Liver (tissue), 7 donors: ENCODE measurements at regions not wholly inside any gene's neighbourhood (a gene's known extent, or its start where the extent isn't known, plus 50 kb on each side); places are given as distances from the start of the nearest gene placed in this dataset.
A peak's percentile ranks its signal among the peaks of the same experiment; 100 is the strongest.

ENCODE experiments used
- DNase-seq: peaks from one replicate; pipeline ENCODE4 v3.0.0-alpha.2; 2017; ENCODE audit warnings: low spot score
- H3K27ac ChIP-seq, 2 donors: one replicate each; pipeline ENCODE4 v1.7.0; 2013; ENCODE audit warnings: inconsistent platforms in 2 of 2, low read length in 2 of 2, control low read depth in 1 of 2, low read depth in 1 of 2, mild to moderate bottlenecking in 1 of 2
- H3K27me3 ChIP-seq, 4 donors: one replicate each; pipeline versions ENCODE4 v1.6.1 to v1.7.0; 2013; ENCODE audit warnings: low read length in 3 of 4, inconsistent platforms in 1 of 4, mild to moderate bottlenecking in 1 of 4, moderate library complexity in 1 of 4; ENCODE audit not compliant: control insufficient read depth in 4 of 4, insufficient read depth in 4 of 4
- H3K36me3 ChIP-seq, 4 donors: one replicate each; pipeline versions ENCODE4 v1.6.1 to v1.7.0; 2013; ENCODE audit warnings: low read length in 3 of 4, mild to moderate bottlenecking in 3 of 4, low read depth in 1 of 4, moderate library complexity in 1 of 4; ENCODE audit not compliant: control insufficient read depth in 4 of 4, insufficient read depth in 3 of 4
- H3K4me1 ChIP-seq, 4 donors: one replicate each; pipeline versions ENCODE4 v1.6.1 to v1.7.0; 2013; ENCODE audit warnings: low read length in 3 of 4, mild to moderate bottlenecking in 3 of 4, moderate library complexity in 1 of 4; ENCODE audit not compliant: control insufficient read depth in 4 of 4, insufficient read depth in 4 of 4
- H3K4me3 ChIP-seq, 3 donors: one replicate each; pipeline versions ENCODE4 v1.6.1 to v1.7.0; 2013; ENCODE audit warnings: low read length in 3 of 3, control low read depth in 1 of 3, low read depth in 1 of 3, mild to moderate bottlenecking in 1 of 3
- H3K9ac ChIP-seq, 2 donors: one replicate each; pipeline ENCODE4 v1.7.0; 2013; ENCODE audit warnings: low read length in 2 of 2, mild to moderate bottlenecking in 2 of 2, moderate library complexity in 2 of 2, control low read depth in 1 of 2, low read depth in 1 of 2
- H3K9me3 ChIP-seq, 4 donors: one replicate each; pipeline versions ENCODE4 v1.6.1 to v1.7.0; 2013; ENCODE audit warnings: low read length in 3 of 4; ENCODE audit not compliant: control insufficient read depth in 4 of 4
- ATF3 ChIP-seq: IDR thresholded peaks from 2 replicates; pipeline ENCODE4 v1.6.1; 2016; ENCODE audit warnings: antibody characterized with exemption
- EGR1 ChIP-seq, 2 donors: IDR thresholded peaks; 2 replicates each; pipeline ENCODE4 v1.6.1; 2016 to 2018; ENCODE audit warnings: antibody characterized with exemption in 2 of 2, low read depth in 2 of 2
- FOXA1 ChIP-seq: IDR thresholded peaks from 2 replicates; pipeline ENCODE4 v1.6.1; 2016; ENCODE audit warnings: antibody characterized with exemption
- FOXA2 ChIP-seq: IDR thresholded peaks from 2 replicates; pipeline ENCODE4 v1.6.1; 2016; ENCODE audit warnings: antibody characterized with exemption
- GABPA ChIP-seq, 2 donors: IDR thresholded peaks in 1 of 2; conservative IDR thresholded peaks in 1 of 2; 2 replicates each; pipeline ENCODE4 v1.6.1; 2016; ENCODE audit warnings: antibody characterized with exemption in 2 of 2, mild to moderate bottlenecking in 1 of 2, moderate library complexity in 1 of 2
- HNF4A ChIP-seq, 2 donors: conservative IDR thresholded peaks; 2 replicates each; pipeline ENCODE4 v1.6.1; 2016; ENCODE audit warnings: antibody characterized with exemption in 2 of 2, mild to moderate bottlenecking in 2 of 2
- JUND ChIP-seq, 2 donors: IDR thresholded peaks; 2 replicates each; pipeline ENCODE4 v1.6.1; 2016; ENCODE audit warnings: antibody characterized with exemption in 2 of 2
- MAX ChIP-seq: IDR thresholded peaks from 2 replicates; pipeline ENCODE4 v1.6.1; 2016; ENCODE audit warnings: antibody characterized with exemption
- NR2F2 ChIP-seq: IDR thresholded peaks from 2 replicates; pipeline ENCODE4 v1.6.1; 2016; ENCODE audit warnings: antibody characterized with exemption
- RAD21 ChIP-seq, 2 donors: IDR thresholded peaks; 2 replicates each; pipeline ENCODE4 v1.6.1; 2016; ENCODE audit warnings: antibody characterized with exemption in 2 of 2, mild to moderate bottlenecking in 2 of 2
- REST ChIP-seq: IDR thresholded peaks from 2 replicates; pipeline ENCODE4 v1.6.1; 2016; ENCODE audit warnings: antibody characterized with exemption, mild to moderate bottlenecking
- RXRA ChIP-seq, 2 donors: IDR thresholded peaks; 2 replicates each; pipeline ENCODE4 v1.6.1; 2017 to 2018; ENCODE audit warnings: antibody characterized with exemption in 2 of 2, mild to moderate bottlenecking in 1 of 2
- TAF1 ChIP-seq: conservative IDR thresholded peaks from 2 replicates; pipeline ENCODE4 v1.6.1; 2016; ENCODE audit warnings: antibody characterized with exemption, mild to moderate bottlenecking
- WGBS: extraction: QIAGEN DNeasy Blood & Tissue Kit; methylation state at CpG from one replicate; pipeline ENCODE4 v1.1.7; 2013; 5-methylcytosine and 5-hydroxymethylcytosine counted together
- donor health status: healthy.
- donor health status: healthy.
- donor health status: healthy.
- donor health status: healthy.

GRCh38 chr15:61605343-61605742, 376.2 kb upstream of the RORA start (continued):
- no peak for TF ChIP-seq REST
- no peak for TF ChIP-seq FOXA1
- TF ChIP-seq TAF1: no peak
- TF ChIP-seq FOXA2: no peak
- no peak for TF ChIP-seq RXRA (IDR thresholded peaks at IDR 0.05)
- TF ChIP-seq NR2F2: no peak
- TF ChIP-seq RAD21 (IDR thresholded peaks at IDR 0.05): no peak
- no peak for TF ChIP-seq GABPA (IDR thresholded peaks at IDR 0.05 in 1 of 2, conservative IDR thresholded peaks at IDR 0.05 in 1 of 2)
- no peak for TF ChIP-seq EGR1 (IDR thresholded peaks at IDR 0.05; ENCODE audit: low read depth in 2 of 2)
- TF ChIP-seq ATF3: no peak
- no peak for TF ChIP-seq MAX
- TF ChIP-seq HNF4A (conservative IDR thresholded peaks at IDR 0.05): no peak

- H3K36me3 ChIP-seq: no peaks in the 10 kb centered on the region
- H3K4me1 ChIP-seq: no peaks in the 10 kb centered on the region
- H3K9ac ChIP-seq: no peak overlapping the region
- TF ChIP-seq ATF3: no peak
- TF ChIP-seq JUND (IDR thresholded peaks at IDR 0.05): no peak
- 79% methylated on average over 11 of the region's 11 CpGs for WGBS
- H3K27me3 ChIP-seq: no peaks in the 10 kb centered on the region
- no peaks in the 10 kb centered on the region for H3K9me3 ChIP-seq
- H3K27ac ChIP-seq: no peak overlapping the region
- no peak overlapping the region for H3K4me3 ChIP-seq
- DNase-seq: no peak
Measured at GRCh38 chr15:61598655-61599054, 369.6 kb upstream of the RORA start.

- no peak for DNase-seq
- WGBS: 66% methylated on average over 5 of the region's 5 CpGs
- H3K36me3 ChIP-seq: no peaks in the 10 kb centered on the region
Measured at GRCh38 chr15:61584410-61584809, 355.3 kb upstream of the RORA start.

More at GRCh38 chr15:61584410-61584809, 355.3 kb upstream of the RORA start:
- H3K9ac ChIP-seq: no peak overlapping the region
- H3K4me1 ChIP-seq: no peaks in the 10 kb centered on the region
- no peaks in the 10 kb centered on the region for H3K9me3 ChIP-seq
- H3K27ac ChIP-seq: no peak overlapping the region
- TF ChIP-seq MAX (no peak), REST (peak; percentile 97), GABPA (IDR thresholded peaks at IDR 0.05 in 1 of 2, conservative IDR thresholded peaks at IDR 0.05 in 1 of 2) (no peak), NR2F2 (no peak), RXRA (IDR thresholded peaks at IDR 0.05) (no peak), EGR1 (IDR thresholded peaks at IDR 0.05; ENCODE audit: low read depth in 2 of 2) (no peak)
- H3K4me3 ChIP-seq: no peak overlapping the region
- no peaks in the 10 kb centered on the region for H3K27me3 ChIP-seq
